MM.1S (cell line): ENCODE measurements at regions not wholly inside any gene's neighbourhood (a gene's known extent, or its start where the extent isn't known, plus 50 kb on each side); places are given as distances from the start of the nearest gene placed in this dataset.

Source experiments
- DNase-seq: peaks from one replicate; pipeline ENCODE4 v3.0.0-alpha.2; 2015
- H2AFZ ChIP-seq: fragments of 300-600 bp; sonication (generic); 2 replicates; pipeline ENCODE4 v1.6.0; 2016; ENCODE audit warnings: antibody characterized with exemption, low read length
- H3F3A ChIP-seq: fragments of 300-600 bp; sonication (generic); 2 replicates; pipeline ENCODE4 v1.6.1; 2016; ENCODE audit warnings: mild to moderate bottlenecking, antibody characterized with exemption, low read length, moderate library complexity, mixed read lengths; ENCODE audit not compliant: insufficient read depth
- H3K27ac ChIP-seq: fragments of 300-600 bp; sonication (generic); 2 replicates; pipeline ENCODE4 v1.5.1; 2016; ENCODE audit warnings: mild to moderate bottlenecking, low read length
- H3K27me3 ChIP-seq: fragments of 300-600 bp; sonication (generic); replicated peaks from 2 replicates; pipeline ENCODE4 v1.6.0; 2016; ENCODE audit warnings: low read length; ENCODE audit not compliant: insufficient read depth
- H3K36me3 ChIP-seq: fragments of 300-600 bp; sonication (generic); replicated peaks from 2 replicates; pipeline ENCODE4 v1.6.1; 2016; ENCODE audit warnings: mild to moderate bottlenecking, low read length, mixed read lengths; ENCODE audit not compliant: insufficient read depth
- H3K4me1 ChIP-seq: fragments of 300-600 bp; sonication (generic); 2 replicates; pipeline ENCODE4 v1.6.1; 2016; ENCODE audit warnings: low read length, mixed read lengths
- H3K4me2 ChIP-seq: fragments of 300-600 bp; sonication (generic); 2 replicates; pipeline ENCODE4 v1.6.0; 2016; ENCODE audit warnings: low read depth, low read length
- H3K4me3 ChIP-seq: fragments of 300-600 bp; sonication (generic); 2 replicates; pipeline ENCODE4 v1.5.1; 2016; ENCODE audit warnings: low read length, mixed read lengths
- H3K79me2 ChIP-seq: fragments of 300-600 bp; sonication (generic); 2 replicates; pipeline ENCODE4 v1.6.1; 2016; ENCODE audit warnings: mixed run types, low read length, mixed read lengths
- H3K9ac ChIP-seq: fragments of 300-600 bp; sonication (generic); 2 replicates; pipeline ENCODE4 v1.6.1; 2016; ENCODE audit warnings: low read length, mixed read lengths
- H3K9me2 ChIP-seq: fragments of 300-600 bp; sonication (generic); replicated peaks from 2 replicates; pipeline ENCODE4 v1.6.1; 2016; ENCODE audit warnings: mild to moderate bottlenecking, low read length, mixed read lengths; ENCODE audit not compliant: insufficient read depth
- H3K9me3 ChIP-seq: fragments of 300-600 bp; sonication (generic); replicated peaks from 2 replicates; pipeline ENCODE4 v1.6.1; 2016; ENCODE audit warnings: mild to moderate bottlenecking, low read length, mixed read lengths; ENCODE audit not compliant: insufficient read depth
- H4K20me1 ChIP-seq: fragments of 300-600 bp; sonication (generic); 2 replicates; pipeline ENCODE4 v1.6.1; 2016; ENCODE audit warnings: mild to moderate bottlenecking, low read length, moderate library complexity, mixed read lengths; ENCODE audit not compliant: insufficient read depth
- EZH2 ChIP-seq: fragments of 300-600 bp; sonication (generic); optimal IDR thresholded peaks from 2 replicates; pipeline ENCODE3; 2017; ENCODE audit warnings: low read depth, mild to moderate bottlenecking, antibody characterized with exemption, low read length, mixed read lengths
- EZH2phosphoT487 ChIP-seq: fragments of 300-600 bp; sonication (generic); IDR thresholded peaks from 2 replicates; pipeline ENCODE4 v1.6.1; 2018; ENCODE audit warnings: antibody characterized with exemption, low read length
- TF ChIP-seq, protein P1 (sequence below): fragments of 300-600 bp; sonication (generic); IDR thresholded peaks from 2 replicates; pipeline ENCODE4 v1.5.1; 2016; ENCODE audit warnings: antibody characterized with exemption, low read length, mixed read lengths

DNA sequence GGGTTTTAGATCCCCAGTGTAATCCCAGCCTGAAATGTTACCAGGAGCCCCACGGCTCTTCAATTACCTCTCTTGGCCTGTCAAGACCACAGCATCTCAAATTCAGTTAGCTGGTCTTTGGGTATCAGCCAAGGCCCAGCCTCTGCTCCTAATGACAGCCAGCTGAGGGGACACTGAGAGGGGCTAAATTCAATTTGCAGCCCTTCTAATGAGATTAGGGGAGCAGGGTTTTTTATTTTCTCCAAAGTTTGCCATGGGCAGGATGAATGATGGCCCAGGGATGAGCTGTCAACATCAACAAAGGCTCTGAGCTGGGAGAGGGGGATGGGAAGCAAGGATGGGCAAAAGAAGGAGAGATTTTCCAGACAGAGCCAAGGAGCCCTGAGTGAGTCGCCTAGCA, 116.8 kb upstream of the TBX20 start:
- Histone ChIP-seq H3K4me3 (no peak overlapping the region), H3K9me2 (no peaks in the 10 kb centered on the region), H3K27ac (no peak overlapping the region), H3K9ac (no peak overlapping the region), H3K4me2 (no peak overlapping the region), H4K20me1 (no peaks in the 10 kb centered on the region), H2AFZ (no peak overlapping the region), H3K27me3 (no peaks in the 10 kb centered on the region), H3K79me2 (no peaks in the 10 kb centered on the region), H3K4me1 (no peaks in the 10 kb centered on the region), H3K9me3 (no peaks in the 10 kb centered on the region), H3K36me3 (no peaks in the 10 kb centered on the region), H3F3A (no peaks in the 10 kb centered on the region)
- TF ChIP-seq, protein P1, sequence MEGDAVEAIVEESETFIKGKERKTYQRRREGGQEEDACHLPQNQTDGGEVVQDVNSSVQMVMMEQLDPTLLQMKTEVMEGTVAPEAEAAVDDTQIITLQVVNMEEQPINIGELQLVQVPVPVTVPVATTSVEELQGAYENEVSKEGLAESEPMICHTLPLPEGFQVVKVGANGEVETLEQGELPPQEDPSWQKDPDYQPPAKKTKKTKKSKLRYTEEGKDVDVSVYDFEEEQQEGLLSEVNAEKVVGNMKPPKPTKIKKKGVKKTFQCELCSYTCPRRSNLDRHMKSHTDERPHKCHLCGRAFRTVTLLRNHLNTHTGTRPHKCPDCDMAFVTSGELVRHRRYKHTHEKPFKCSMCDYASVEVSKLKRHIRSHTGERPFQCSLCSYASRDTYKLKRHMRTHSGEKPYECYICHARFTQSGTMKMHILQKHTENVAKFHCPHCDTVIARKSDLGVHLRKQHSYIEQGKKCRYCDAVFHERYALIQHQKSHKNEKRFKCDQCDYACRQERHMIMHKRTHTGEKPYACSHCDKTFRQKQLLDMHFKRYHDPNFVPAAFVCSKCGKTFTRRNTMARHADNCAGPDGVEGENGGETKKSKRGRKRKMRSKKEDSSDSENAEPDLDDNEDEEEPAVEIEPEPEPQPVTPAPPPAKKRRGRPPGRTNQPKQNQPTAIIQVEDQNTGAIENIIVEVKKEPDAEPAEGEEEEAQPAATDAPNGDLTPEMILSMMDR: no peak
- no peak for TF ChIP-seq EZH2phosphoT487
- no peak for TF ChIP-seq EZH2
- DNase-seq: no peak

DNA sequence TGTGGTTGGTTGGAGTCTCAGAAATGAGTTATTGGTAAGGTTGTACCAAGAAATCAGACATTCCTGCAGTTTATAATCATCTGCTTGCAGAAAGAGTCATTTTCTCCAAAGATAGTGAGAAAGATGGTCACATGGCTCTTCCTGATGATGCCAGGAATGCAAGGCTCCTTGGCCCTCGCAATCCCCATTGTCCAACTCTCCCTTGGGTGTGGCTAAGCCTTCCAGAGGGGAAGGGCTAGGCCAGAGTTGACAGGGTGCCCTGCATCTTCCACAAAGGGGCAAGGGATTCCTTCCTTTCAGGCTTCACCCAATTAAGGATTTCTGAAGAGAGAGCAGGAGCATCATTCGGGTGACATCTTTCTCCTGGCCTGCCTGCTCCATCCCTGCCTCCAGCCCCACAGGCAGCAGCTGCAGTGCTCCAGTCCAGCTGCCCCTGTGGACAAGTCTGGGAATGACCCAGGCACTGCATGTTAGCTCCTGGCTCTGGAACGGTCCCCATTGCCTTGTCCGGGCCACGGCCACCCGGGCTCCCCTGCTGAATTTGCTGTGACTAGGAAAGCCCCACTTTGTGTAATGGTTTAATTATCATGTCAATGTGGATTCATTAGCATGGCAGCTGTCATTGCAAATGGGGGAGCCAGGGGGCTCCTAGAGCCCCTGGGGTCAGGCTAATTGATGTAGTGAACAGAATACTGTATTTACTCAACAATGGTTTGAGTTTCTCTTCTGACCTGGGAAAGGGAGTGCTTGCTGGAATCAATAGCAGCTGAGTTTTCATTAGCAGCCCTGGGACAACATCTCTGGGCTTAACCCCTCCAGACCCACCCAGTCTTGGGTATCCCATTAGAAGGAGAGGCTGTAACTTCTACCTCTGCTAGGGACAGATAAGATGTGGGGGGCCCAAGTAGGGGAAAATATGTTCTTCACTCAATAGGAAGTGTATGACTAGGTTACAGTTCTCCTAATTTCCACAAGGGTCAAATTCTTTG, 112.6 kb upstream of the TBX20 start:
- Histone ChIP-seq H3K4me3 (no peak overlapping the region), H3K36me3 (no peaks in the 10 kb centered on the region), H3K9ac (no peak overlapping the region), H3K9me3 (no peaks in the 10 kb centered on the region), H3K4me2 (no peak overlapping the region), H3K4me1 (no peaks in the 10 kb centered on the region), H3K27me3 (no peaks in the 10 kb centered on the region), H3K9me2 (no peaks in the 10 kb centered on the region), H3F3A (no peaks in the 10 kb centered on the region), H3K27ac (no peak overlapping the region), H3K79me2 (no peaks in the 10 kb centered on the region), H2AFZ (no peak overlapping the region), H4K20me1 (no peaks in the 10 kb centered on the region)
- TF ChIP-seq, protein P1: no peak
- TF ChIP-seq EZH2 (no peak), EZH2phosphoT487 (no peak)
- DNase-seq: no peak

DNA sequence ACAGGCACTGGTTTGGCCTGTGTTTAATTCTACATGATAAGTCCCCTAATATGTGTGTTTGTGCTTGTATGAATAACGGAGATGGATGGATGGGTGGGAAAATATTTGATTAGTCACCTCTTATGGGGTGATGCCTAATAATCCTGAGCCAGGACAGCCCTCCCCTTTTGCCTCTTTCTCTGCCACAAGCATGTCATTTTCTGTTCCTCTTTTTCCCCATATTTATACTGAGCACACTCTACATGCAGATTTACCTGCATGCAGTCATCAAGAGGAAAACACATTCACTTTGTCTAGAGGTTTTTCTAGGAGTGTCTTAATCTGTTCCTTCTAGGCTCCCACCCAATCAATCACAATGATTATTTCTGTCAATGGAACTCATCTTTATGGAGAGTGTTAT, 111.6 kb upstream of the TBX20 start:
- no peak for DNase-seq

More for the DNA sequence above, 111.6 kb upstream of the TBX20 start:
- no peaks in the 10 kb centered on the region for H3K79me2 ChIP-seq
- H3K9me2 ChIP-seq: no peaks in the 10 kb centered on the region
- no peak overlapping the region for H3K9ac ChIP-seq
- no peak overlapping the region for H3K27ac ChIP-seq
- H3F3A ChIP-seq: no peaks in the 10 kb centered on the region
- no peaks in the 10 kb centered on the region for H3K27me3 ChIP-seq
- no peak overlapping the region for H3K4me2 ChIP-seq
- H3K36me3 ChIP-seq: no peaks in the 10 kb centered on the region
- H2AFZ ChIP-seq: no peak overlapping the region
- H3K4me3 ChIP-seq: no peak overlapping the region
- H3K9me3 ChIP-seq: no peaks in the 10 kb centered on the region
- TF ChIP-seq EZH2phosphoT487 (no peak), EZH2 (no peak)
- TF ChIP-seq, protein P1: no peak
- no peaks in the 10 kb centered on the region for H3K4me1 ChIP-seq
- no peaks in the 10 kb centered on the region for H4K20me1 ChIP-seq
